ENCODE measurements at regions not wholly inside any gene's neighbourhood (a gene's known extent, or its start where the extent isn't known, plus 50 kb on each side); places are given as distances from the start of the nearest gene placed in this dataset.

DNA sequence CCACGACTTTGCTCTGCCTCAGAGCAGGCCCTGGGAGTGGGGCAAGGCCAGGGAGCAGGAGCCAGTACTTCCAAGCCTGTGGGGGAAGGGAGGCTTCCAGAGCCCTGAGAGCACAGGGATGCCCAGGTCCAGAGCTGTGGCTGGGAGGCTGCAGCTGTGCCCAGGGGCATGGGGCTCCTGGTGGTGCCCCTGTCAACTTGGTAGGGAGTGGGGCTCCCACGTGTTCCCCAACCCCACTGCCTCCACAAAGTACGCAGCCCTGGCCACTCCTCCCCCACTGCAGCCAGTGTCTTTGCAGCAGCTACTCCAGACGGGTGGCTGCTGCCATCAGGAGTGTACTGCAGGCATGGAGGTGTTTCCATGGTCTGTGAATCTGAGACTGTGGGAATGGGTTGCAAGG, 294.1 kb upstream of the SNX7 start:
- Histone ChIP-seq H3K9me2 (replicated peaks; ENCODE audit: low read length) (no peaks in the 10 kb centered on the region), H3F3A (ENCODE audit: low read length, unreplicated experiment) (no peaks in the 10 kb centered on the region), H3K27me3 (ENCODE audit: low read length) (no peaks in the 10 kb centered on the region), H3K4me1 (ENCODE audit: insufficient read depth, low read length) (no peaks in the 10 kb centered on the region; the same call in 1 of the 2 replicates), H3K9ac (ENCODE audit: low read length) (no peak overlapping the region), H3K36me3 (ENCODE audit: low read depth, low read length) (no peaks in the 10 kb centered on the region), H3K4me3 (ENCODE audit: low read length) (no peak overlapping the region), H2AFZ (ENCODE audit: low read length) (no peak overlapping the region), H3K4me2 (ENCODE audit: low read length) (no peak overlapping the region), H3K27ac (ENCODE audit: low read length) (no peak overlapping the region), H3K9me3 (ENCODE audit: low read length) (no peaks in the 10 kb centered on the region), H4K20me1 (ENCODE audit: low read length) (no peaks in the 10 kb centered on the region), H3K79me2 (ENCODE audit: low read length) (no peaks in the 10 kb centered on the region)
- ATAC-seq (no peak), DNase-seq (no peak)
- ChIA-PET POLR2A (ENCODE audit: unreplicated experiment) (no interaction called here), CTCF (no interaction called here)
- intact Hi-C loops (cut with micrococcal nuclease): no loop called here
- TF ChIP-seq EZH2 (IDR thresholded peaks at IDR 0.05; ENCODE audit: low read length, unreplicated experiment): no peak
- no TSS peak for BruUV-seq (replicated peaks)

DNA sequence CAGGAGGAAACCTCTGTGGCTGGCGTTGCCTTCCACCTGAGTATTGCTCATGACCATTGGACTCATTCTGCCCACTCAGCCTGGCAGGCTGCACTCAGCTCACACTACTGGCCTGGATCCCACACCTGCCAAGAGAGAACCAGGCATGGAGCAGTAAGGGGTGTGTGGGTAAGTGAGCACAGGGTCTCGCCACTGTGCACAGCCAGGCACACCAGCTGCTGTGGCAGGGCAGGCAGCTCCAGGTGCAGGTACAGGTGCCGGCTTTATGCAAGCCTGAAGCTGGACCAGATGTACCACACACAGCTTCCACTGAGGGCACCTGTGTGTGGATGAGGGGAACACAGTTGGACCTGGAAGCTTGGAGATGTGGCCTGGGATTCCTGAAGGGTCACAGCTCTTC, 295.2 kb upstream of the SNX7 start:
- ChIA-PET CTCF (no interaction called here), POLR2A (ENCODE audit: unreplicated experiment) (no interaction called here)
- intact Hi-C loops (cut with micrococcal nuclease): no loop called here
- no peak overlapping the region for H3K27ac ChIP-seq (ENCODE audit: low read length)
- no peaks in the 10 kb centered on the region for H3K79me2 ChIP-seq (ENCODE audit: low read length)
- DNase-seq (no peak), ATAC-seq (no peak)
- no peaks in the 10 kb centered on the region for H3F3A ChIP-seq (ENCODE audit: low read length, unreplicated experiment)
- no peaks in the 10 kb centered on the region for H3K27me3 ChIP-seq (ENCODE audit: low read length)
- H3K4me3 ChIP-seq (ENCODE audit: low read length): no peak overlapping the region
- TF ChIP-seq, protein P1, sequence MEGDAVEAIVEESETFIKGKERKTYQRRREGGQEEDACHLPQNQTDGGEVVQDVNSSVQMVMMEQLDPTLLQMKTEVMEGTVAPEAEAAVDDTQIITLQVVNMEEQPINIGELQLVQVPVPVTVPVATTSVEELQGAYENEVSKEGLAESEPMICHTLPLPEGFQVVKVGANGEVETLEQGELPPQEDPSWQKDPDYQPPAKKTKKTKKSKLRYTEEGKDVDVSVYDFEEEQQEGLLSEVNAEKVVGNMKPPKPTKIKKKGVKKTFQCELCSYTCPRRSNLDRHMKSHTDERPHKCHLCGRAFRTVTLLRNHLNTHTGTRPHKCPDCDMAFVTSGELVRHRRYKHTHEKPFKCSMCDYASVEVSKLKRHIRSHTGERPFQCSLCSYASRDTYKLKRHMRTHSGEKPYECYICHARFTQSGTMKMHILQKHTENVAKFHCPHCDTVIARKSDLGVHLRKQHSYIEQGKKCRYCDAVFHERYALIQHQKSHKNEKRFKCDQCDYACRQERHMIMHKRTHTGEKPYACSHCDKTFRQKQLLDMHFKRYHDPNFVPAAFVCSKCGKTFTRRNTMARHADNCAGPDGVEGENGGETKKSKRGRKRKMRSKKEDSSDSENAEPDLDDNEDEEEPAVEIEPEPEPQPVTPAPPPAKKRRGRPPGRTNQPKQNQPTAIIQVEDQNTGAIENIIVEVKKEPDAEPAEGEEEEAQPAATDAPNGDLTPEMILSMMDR (conservative IDR thresholded peaks at IDR 0.05; ENCODE audit: low read depth, low read length): no peak
- TF ChIP-seq EZH2 (IDR thresholded peaks at IDR 0.05; ENCODE audit: low read length, unreplicated experiment) (no peak), EZH2phosphoT487 (IDR thresholded peaks at IDR 0.05; ENCODE audit: borderline replicate concordance, low read length) (no peak)
- no peak overlapping the region for H3K9ac ChIP-seq (ENCODE audit: low read length)
- no peaks in the 10 kb centered on the region for H3K36me3 ChIP-seq (ENCODE audit: low read depth, low read length)
- H3K9me3 ChIP-seq (ENCODE audit: low read length): no peaks in the 10 kb centered on the region
- BruUV-seq (replicated peaks): no TSS peak
- no peaks in the 10 kb centered on the region for H3K9me2 ChIP-seq (replicated peaks; ENCODE audit: low read length)
- H2AFZ ChIP-seq (ENCODE audit: low read length): no peak overlapping the region
- no peaks in the 10 kb centered on the region; the same call in 1 of the 2 replicates for H3K4me1 ChIP-seq (ENCODE audit: insufficient read depth, low read length)
- H3K4me2 ChIP-seq (ENCODE audit: low read length): no peak overlapping the region
- no peaks in the 10 kb centered on the region for H4K20me1 ChIP-seq (ENCODE audit: low read length)

DNA sequence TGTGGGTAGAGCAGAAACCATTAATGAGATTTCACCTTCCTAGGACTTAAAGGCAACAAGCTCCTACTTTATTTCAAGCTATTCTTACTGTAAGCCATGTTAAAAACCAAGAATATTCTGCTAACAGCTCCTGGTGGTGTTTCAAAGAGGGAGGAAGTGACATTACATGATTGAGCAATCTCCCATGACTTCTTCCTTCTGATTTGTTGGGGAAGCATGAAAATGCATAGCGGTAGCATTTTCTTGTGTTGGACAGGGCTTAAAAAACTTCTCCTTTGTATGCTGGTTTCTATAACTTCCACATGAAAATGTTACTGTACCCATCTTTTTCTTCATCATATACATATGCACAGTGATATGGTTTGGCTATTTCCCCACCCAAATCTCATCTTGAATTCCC, 297.0 kb upstream of the SNX7 start:
- Histone ChIP-seq H3K9ac (ENCODE audit: low read length) (no peak overlapping the region), H3K4me2 (ENCODE audit: low read length) (no peak overlapping the region), H3K9me3 (ENCODE audit: low read length) (no peaks in the 10 kb centered on the region), H3K4me3 (ENCODE audit: low read length) (no peak overlapping the region), H3F3A (ENCODE audit: low read length, unreplicated experiment) (no peaks in the 10 kb centered on the region), H2AFZ (ENCODE audit: low read length) (no peak overlapping the region), H3K9me2 (replicated peaks; ENCODE audit: low read length) (no peaks in the 10 kb centered on the region), H3K36me3 (ENCODE audit: low read depth, low read length) (no peaks in the 10 kb centered on the region), H4K20me1 (ENCODE audit: low read length) (no peaks in the 10 kb centered on the region), H3K79me2 (ENCODE audit: low read length) (no peaks in the 10 kb centered on the region), H3K27ac (ENCODE audit: low read length) (no peak overlapping the region), H3K27me3 (ENCODE audit: low read length) (no peaks in the 10 kb centered on the region), H3K4me1 (ENCODE audit: insufficient read depth, low read length) (no peaks in the 10 kb centered on the region)
- no peak for ATAC-seq
- DNase-seq: no peak
- no TSS peak for BruUV-seq (replicated peaks)
- ChIA-PET POLR2A (ENCODE audit: unreplicated experiment) (no interaction called here), CTCF (no interaction called here)
- TF ChIP-seq EZH2phosphoT487 (IDR thresholded peaks at IDR 0.05; ENCODE audit: borderline replicate concordance, low read length) (no peak), EZH2 (IDR thresholded peaks at IDR 0.05; ENCODE audit: low read length, unreplicated experiment) (no peak)
- TF ChIP-seq, protein P1 (conservative IDR thresholded peaks at IDR 0.05; ENCODE audit: low read depth, low read length): no peak
- intact Hi-C loops (cut with micrococcal nuclease): no loop called here
